Sigmoid colon (tissue), 6 donors: ENCODE measurements at regions not wholly inside any gene's neighbourhood (a gene's known extent, or its start where the extent isn't known, plus 50 kb on each side); places are given as distances from the start of the nearest gene placed in this dataset.

Experiments
- DNase-seq: peaks from one replicate; pipeline ENCODE4 v3.0.0-alpha.2; 2019
- H3K27ac ChIP-seq, 4 donors: fragments of 200-600 bp; sonication (generic); one replicate each; pipeline ENCODE4 v1.5.1; 2016 to 2019; ENCODE audit warnings: mild to moderate bottlenecking in 1 of 4
- H3K27me3 ChIP-seq, 3 donors: fragments of 200-600 bp; sonication (generic); one replicate each; pipeline ENCODE4 v1.5.1; 2019; ENCODE audit warnings: mild to moderate bottlenecking in 1 of 3
- H3K36me3 ChIP-seq, 4 donors: fragments of 200-600 bp; sonication (generic); one replicate each; pipeline ENCODE4 v1.5.1; 2016 to 2019
- H3K4me1 ChIP-seq, 4 donors: fragments of 200-600 bp; sonication (generic); one replicate each; pipeline ENCODE4 v1.5.1; 2017 to 2019
- H3K4me3 ChIP-seq, 4 donors: fragments of 200-600 bp; sonication (generic); one replicate each; pipeline ENCODE4 v1.5.1; 2017 to 2019; ENCODE audit warnings: mild to moderate bottlenecking in 2 of 4, moderate library complexity in 1 of 4
- H3K9me3 ChIP-seq, 4 donors: fragments of 200-600 bp in 3 of 4; sonication (generic) in 3 of 4; one replicate each; pipeline versions ENCODE4 v1.5.1 to v1.6.1; 2013 to 2019
- EP300 ChIP-seq, 4 donors: sonication (generic); formaldehyde crosslinking; IDR thresholded peaks; one replicate each; pipeline ENCODE4 v1.6.1; 2017; ENCODE audit warnings: antibody characterized with exemption in 4 of 4
- POLR2A ChIP-seq, 2 donors: fragments of 450-650 bp; IDR thresholded peaks; one replicate each; pipeline ENCODE4 v1.6.1; 2016; ENCODE audit warnings: antibody characterized with exemption in 2 of 2, mild to moderate bottlenecking in 2 of 2, moderate library complexity in 2 of 2
- POLR2AphosphoS5 ChIP-seq, 4 donors: sonication (generic); formaldehyde crosslinking; IDR thresholded peaks; one replicate each; pipeline ENCODE4 v1.6.1; 2017; ENCODE audit warnings: antibody characterized with exemption in 4 of 4
- WGBS, 2 donors: extraction: QIAGEN DNeasy Blood & Tissue Kit; methylation state at CpG; one replicate each; pipeline ENCODE4 v1.1.7; 2013; 5-methylcytosine and 5-hydroxymethylcytosine counted together
- intact Hi-C: fragments of 100-400 bp; cut with DNase I; formaldehyde crosslinking; loops from one replicate; pipeline ENCODE4 v1.15.1; 2023
- TF ChIP-seq, protein P1 (sequence below), 4 experiments: fragments of 450-650 bp in 3 of 4; fragments of 200-600 bp in 1 of 4; IDR thresholded peaks; one replicate each; pipeline ENCODE4 v1.5.1; 2016 to 2019; ENCODE audit warnings: antibody characterized with exemption in 4 of 4, mild to moderate bottlenecking in 3 of 4, moderate library complexity in 2 of 4
- donor health status: healthy with polysubstance abuse.
- donor health status: healthy.

DNA sequence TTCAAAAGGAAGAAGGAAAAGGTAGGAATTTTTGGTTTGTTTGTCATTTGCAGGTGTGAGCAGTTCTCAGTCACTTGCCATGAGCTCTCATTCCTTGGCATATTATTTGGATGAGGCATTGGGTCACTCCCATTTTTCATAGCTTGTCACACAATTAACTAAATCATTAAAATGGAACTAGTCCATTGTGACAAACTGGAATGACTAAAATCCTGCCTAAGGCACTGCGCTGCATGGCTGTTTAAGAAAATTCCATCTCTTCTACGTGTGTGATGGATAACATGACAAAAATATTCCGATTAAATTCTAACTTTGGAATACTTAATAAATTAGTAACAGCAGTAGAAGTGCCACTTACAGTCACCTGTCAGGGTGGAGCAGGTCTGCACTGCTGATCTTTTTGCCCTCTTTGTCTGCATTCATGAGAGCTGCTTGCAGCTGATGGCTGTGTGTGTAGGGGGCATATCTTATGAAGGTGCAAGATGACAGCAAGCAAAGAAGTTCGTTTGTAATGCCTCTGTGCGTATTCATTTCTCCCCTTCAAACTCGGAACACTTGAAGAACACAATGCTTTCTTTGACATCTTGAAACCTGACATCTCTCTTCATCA, 1292.6 kb upstream of the MAP3K7 start:
- Histone ChIP-seq H3K27me3 (no peaks in the 10 kb centered on the region), H3K4me3 (no peak overlapping the region), H3K36me3 (no peaks in the 10 kb centered on the region), H3K4me1 (no peaks in the 10 kb centered on the region), H3K9me3 (no peaks in the 10 kb centered on the region), H3K27ac (no peak overlapping the region)
- WGBS, 2 donors, result 78 to 86% methylated on average over 6 of the region's 6 CpGs
- TF ChIP-seq EP300 (IDR thresholded peaks at IDR 0.05) (no peak), POLR2A (IDR thresholded peaks at IDR 0.05) (no peak), POLR2AphosphoS5 (IDR thresholded peaks at IDR 0.05) (no peak)
- TF ChIP-seq, protein P1, sequence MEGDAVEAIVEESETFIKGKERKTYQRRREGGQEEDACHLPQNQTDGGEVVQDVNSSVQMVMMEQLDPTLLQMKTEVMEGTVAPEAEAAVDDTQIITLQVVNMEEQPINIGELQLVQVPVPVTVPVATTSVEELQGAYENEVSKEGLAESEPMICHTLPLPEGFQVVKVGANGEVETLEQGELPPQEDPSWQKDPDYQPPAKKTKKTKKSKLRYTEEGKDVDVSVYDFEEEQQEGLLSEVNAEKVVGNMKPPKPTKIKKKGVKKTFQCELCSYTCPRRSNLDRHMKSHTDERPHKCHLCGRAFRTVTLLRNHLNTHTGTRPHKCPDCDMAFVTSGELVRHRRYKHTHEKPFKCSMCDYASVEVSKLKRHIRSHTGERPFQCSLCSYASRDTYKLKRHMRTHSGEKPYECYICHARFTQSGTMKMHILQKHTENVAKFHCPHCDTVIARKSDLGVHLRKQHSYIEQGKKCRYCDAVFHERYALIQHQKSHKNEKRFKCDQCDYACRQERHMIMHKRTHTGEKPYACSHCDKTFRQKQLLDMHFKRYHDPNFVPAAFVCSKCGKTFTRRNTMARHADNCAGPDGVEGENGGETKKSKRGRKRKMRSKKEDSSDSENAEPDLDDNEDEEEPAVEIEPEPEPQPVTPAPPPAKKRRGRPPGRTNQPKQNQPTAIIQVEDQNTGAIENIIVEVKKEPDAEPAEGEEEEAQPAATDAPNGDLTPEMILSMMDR (IDR thresholded peaks at IDR 0.05), result no peak
- intact Hi-C loops, result no loop called here
- DNase-seq, result no peak

GRCh38 chr6:91877994-91878393, 1291.1 kb upstream of the MAP3K7 start:
- Histone ChIP-seq H3K4me3 (no peak overlapping the region), H3K27ac (no peak overlapping the region), H3K9me3 (no peaks in the 10 kb centered on the region), H3K36me3 (no peaks in the 10 kb centered on the region), H3K27me3 (no peaks in the 10 kb centered on the region), H3K4me1 (no peaks in the 10 kb centered on the region)
- intact Hi-C loops, result no loop called here
- no peak for DNase-seq
- WGBS, 2 donors, result 48 to 62% methylated on average over 1 of the region's 1 CpG
- TF ChIP-seq POLR2A (IDR thresholded peaks at IDR 0.05) (no peak), EP300 (IDR thresholded peaks at IDR 0.05) (no peak), POLR2AphosphoS5 (IDR thresholded peaks at IDR 0.05) (no peak)
- TF ChIP-seq, protein P1 (IDR thresholded peaks at IDR 0.05), result no peak

DNA sequence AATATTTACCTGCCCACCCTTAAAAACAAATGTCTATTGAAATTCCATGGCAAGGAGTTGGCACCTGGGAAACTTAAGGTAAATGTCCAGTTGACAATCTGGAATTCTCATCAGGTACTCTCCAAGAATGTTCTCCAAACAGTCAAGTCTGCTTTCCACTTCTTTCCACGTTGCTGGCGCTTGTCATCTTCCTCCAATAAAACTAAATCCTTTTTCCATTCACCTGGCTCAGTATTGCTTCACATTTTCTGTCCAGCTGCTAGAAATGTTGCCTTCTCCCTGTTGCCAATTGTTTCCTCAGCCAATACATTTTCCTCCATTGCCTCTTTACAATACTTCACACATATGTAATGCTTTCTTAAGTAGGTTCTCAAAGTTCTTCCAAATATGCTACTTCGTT, 1288.1 kb upstream of the MAP3K7 start:
- Histone ChIP-seq H3K4me1 (no peaks in the 10 kb centered on the region), H3K27ac (no peak overlapping the region), H3K36me3 (no peaks in the 10 kb centered on the region), H3K4me3 (no peak overlapping the region), H3K9me3 (no peaks in the 10 kb centered on the region), H3K27me3 (no peaks in the 10 kb centered on the region)
- 74 to 82% methylated on average over 3 of the region's 3 CpGs for WGBS, 2 donors
- no peak for DNase-seq
- TF ChIP-seq POLR2A (IDR thresholded peaks at IDR 0.05), result no peak
- no peak for TF ChIP-seq EP300 (IDR thresholded peaks at IDR 0.05)
- TF ChIP-seq, protein P1 (IDR thresholded peaks at IDR 0.05), result no peak
- no peak for TF ChIP-seq POLR2AphosphoS5 (IDR thresholded peaks at IDR 0.05)
- intact Hi-C loops, result no loop called here

DNA sequence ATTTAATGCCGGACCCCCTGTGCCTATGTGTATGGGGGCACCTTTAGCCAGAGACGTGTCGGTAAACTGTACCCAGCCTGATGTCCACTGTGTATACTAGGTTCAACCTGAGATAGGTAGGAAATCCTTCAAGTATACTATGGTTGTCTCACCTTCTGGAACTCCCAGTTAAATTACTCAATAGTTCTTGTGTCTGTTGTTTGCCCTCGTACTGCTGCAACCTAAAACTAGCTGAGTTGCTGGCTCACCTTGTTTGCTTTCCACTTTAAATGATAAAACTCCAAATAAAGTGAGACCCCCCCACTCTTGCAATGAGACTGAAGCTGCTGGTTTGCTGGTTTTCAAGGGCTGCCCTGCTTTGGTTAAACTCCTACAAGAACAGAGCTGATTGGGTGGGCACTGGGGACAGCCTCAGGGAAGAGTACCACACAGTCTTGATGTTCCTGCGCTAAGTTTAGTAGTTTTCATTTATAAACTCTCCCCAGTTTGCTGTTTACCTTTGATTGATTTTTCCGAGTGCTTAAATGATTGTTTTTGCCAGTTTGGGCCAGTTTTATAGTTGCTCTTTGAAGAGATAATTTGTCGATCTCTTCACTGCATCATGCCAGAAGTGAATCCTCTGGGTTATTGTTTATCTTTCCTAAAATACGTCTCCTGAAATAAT, 1281.8 kb upstream of the MAP3K7 start:
- H3K4me1 ChIP-seq, result no peaks in the 10 kb centered on the region
- TF ChIP-seq POLR2A (IDR thresholded peaks at IDR 0.05) (no peak), POLR2AphosphoS5 (IDR thresholded peaks at IDR 0.05) (no peak), EP300 (IDR thresholded peaks at IDR 0.05) (no peak)
- TF ChIP-seq, protein P1 (IDR thresholded peaks at IDR 0.05), result no peak
- no peaks in the 10 kb centered on the region for H3K27me3 ChIP-seq
- H3K9me3 ChIP-seq, result no peaks in the 10 kb centered on the region
- DNase-seq, result no peak
- intact Hi-C loops, result no loop called here
- WGBS, 2 donors, result 61 to 79% methylated on average over 8 of the region's 8 CpGs
- no peak overlapping the region for H3K27ac ChIP-seq
- no peaks in the 10 kb centered on the region for H3K36me3 ChIP-seq
- no peak overlapping the region for H3K4me3 ChIP-seq
